Right lobe of liver (tissue), 4 donors: ENCODE measurements at regions not wholly inside any gene's neighbourhood (a gene's known extent, or its start where the extent isn't known, plus 50 kb on each side); places are given as distances from the start of the nearest gene placed in this dataset.

Experiments used
- CTCF ChIP-seq, 4 donors: fragments of 200-600 bp in 3 of 4; fragments of 450-650 bp in 1 of 4; IDR thresholded peaks; one replicate each; pipeline versions ENCODE4 v1.5.1 to v1.8.0; 2016 to 2022; ENCODE audit warnings: antibody characterized with exemption in 4 of 4, mild to moderate bottlenecking in 2 of 4
- POLR2A ChIP-seq: fragments of 450-650 bp; IDR thresholded peaks from one replicate; pipeline ENCODE4 v1.6.1; 2017; ENCODE audit warnings: antibody characterized with exemption, mild to moderate bottlenecking
- donor health status: DM: no; HTN: no; CAD: no.
- donor health status: DM: no; HTN: no; CAD: no.
- donor health status: DM: no; HTN: yes; CAD: no.

DNA sequence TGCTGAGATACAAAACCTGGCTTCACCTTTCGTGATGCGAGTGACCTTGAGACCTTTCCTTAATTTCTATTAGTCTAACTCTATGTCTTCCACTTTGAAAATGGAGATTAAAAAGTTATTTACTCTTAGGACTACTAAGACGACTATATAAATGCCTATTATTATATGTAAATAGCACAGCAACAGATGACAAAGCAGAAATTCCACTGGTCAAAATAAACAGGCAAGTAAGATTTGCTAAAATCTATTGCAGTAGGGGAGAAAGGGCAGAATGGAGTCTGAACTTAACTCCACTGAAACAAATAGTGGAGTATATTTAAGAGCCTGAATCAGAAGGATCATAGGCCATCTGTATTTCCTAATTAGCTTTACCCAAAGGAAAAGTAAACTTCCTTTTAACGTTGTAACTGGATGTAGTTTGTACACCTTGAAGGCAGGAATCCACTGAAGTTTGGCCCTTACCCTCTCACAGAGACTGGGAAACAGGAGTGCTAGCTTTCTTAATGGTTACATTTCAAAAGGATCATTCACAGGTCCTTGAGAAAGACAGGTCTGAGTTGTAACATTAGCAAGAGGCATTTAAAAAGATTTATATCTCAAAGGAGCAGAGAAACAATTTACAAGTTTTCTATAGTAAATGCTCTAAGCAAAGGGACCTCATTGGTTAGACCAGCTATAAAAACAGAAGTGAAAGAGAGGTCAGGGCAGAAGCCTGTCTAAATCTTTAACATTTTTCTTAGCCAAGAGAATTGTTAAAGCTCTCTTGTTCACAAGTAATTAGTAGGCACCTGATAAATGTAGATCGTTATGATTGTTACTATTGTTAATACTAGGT, 332.5 kb downstream of the ZWINT start:
- no peak for TF ChIP-seq POLR2A
- no peak for TF ChIP-seq CTCF (IDR thresholded peaks at IDR 0.05)
